ENCODE measurements at regions not wholly inside any gene's neighbourhood (a gene's known extent, or its start where the extent isn't known, plus 50 kb on each side); places are given as distances from the start of the nearest gene placed in this dataset.

GRCh38 chr17:77581480-77581879, 377.0 kb upstream of the TNRC6C start:
- no peak for DNase-seq (ENCODE audit: extremely low read depth in 1 of 2, low read depth in 1 of 2)

GRCh38 chr17:77585142-77585860, 373.2 kb upstream of the TNRC6C start:
- no peak for DNase-seq (ENCODE audit: extremely low read depth in 1 of 2, low read depth in 1 of 2)

- no peak for DNase-seq (ENCODE audit: extremely low read depth in 1 of 2, low read depth in 1 of 2)
These were observed 367.4 kb upstream of the TNRC6C start for GRCh38 chr17:77590951-77591735.

- no peak for DNase-seq (ENCODE audit: extremely low read depth in 1 of 2, low read depth in 1 of 2)
These were observed 366.2 kb upstream of the TNRC6C start for GRCh38 chr17:77592106-77592865.

- no peak for DNase-seq (ENCODE audit: extremely low read depth in 1 of 2, low read depth in 1 of 2)
These were observed 365.4 kb upstream of the TNRC6C start for GRCh38 chr17:77593081-77593480.

- DNase-seq (ENCODE audit: extremely low read depth in 1 of 2, low read depth in 1 of 2) = peak in 1 of 2 donors; percentile 6
These were observed 363.9 kb upstream of the TNRC6C start for GRCh38 chr17:77594416-77595209.

GRCh38 chr17:77596491-77597417, 361.7 kb upstream of the TNRC6C start:
- no peak for DNase-seq (ENCODE audit: extremely low read depth in 1 of 2, low read depth in 1 of 2)

- DNase-seq (ENCODE audit: extremely low read depth in 1 of 2, low read depth in 1 of 2) = no peak
These were observed 360.9 kb upstream of the TNRC6C start for GRCh38 chr17:77597418-77598240.

GRCh38 chr17:77598241-77598620, 360.3 kb upstream of the TNRC6C start:
- DNase-seq (ENCODE audit: extremely low read depth in 1 of 2, low read depth in 1 of 2) = no peak

GRCh38 chr17:77599699-77600098, 358.8 kb upstream of the TNRC6C start:
- DNase-seq (ENCODE audit: extremely low read depth in 1 of 2, low read depth in 1 of 2) = no peak

- no peak for DNase-seq (ENCODE audit: extremely low read depth in 1 of 2, low read depth in 1 of 2)
These were observed 358.2 kb upstream of the TNRC6C start for GRCh38 chr17:77600346-77600745.

GRCh38 chr17:77601054-77601979, 357.2 kb upstream of the TNRC6C start:
- DNase-seq (ENCODE audit: extremely low read depth in 1 of 2, low read depth in 1 of 2) = no peak

GRCh38 chr17:77602062-77602746, 356.3 kb upstream of the TNRC6C start:
- no peak for DNase-seq (ENCODE audit: extremely low read depth in 1 of 2, low read depth in 1 of 2)

- DNase-seq (ENCODE audit: extremely low read depth in 1 of 2, low read depth in 1 of 2) = no peak
These were observed 355.4 kb upstream of the TNRC6C start for GRCh38 chr17:77602883-77603640.

GRCh38 chr17:77604301-77604972, 354.1 kb upstream of the TNRC6C start:
- no peak for DNase-seq (ENCODE audit: extremely low read depth in 1 of 2, low read depth in 1 of 2)

GRCh38 chr17:77604973-77605313, 353.6 kb upstream of the TNRC6C start:
- DNase-seq (ENCODE audit: extremely low read depth in 1 of 2, low read depth in 1 of 2) = no peak
